ENCODE measurements at regions not wholly inside any gene's neighbourhood (a gene's known extent, or its start where the extent isn't known, plus 50 kb on each side); places are given as distances from the start of the nearest gene placed in this dataset.

- peaks cover 4% of the 10 kb centered on the region for H3K9me3 ChIP-seq (ENCODE audit: control insufficient read depth, low read length)
- no peak overlapping the region for H2AK5ac ChIP-seq (ENCODE audit: low read length, severe bottlenecking)
- no peak overlapping the region for H2BK15ac ChIP-seq (ENCODE audit: low read depth, poor library complexity, severe bottlenecking)
- H3K27ac ChIP-seq (ENCODE audit: low read length, poor library complexity, severe bottlenecking), result no peak overlapping the region
- no peak overlapping the region for H2BK5ac ChIP-seq (ENCODE audit: low read depth, low read length, poor library complexity, severe bottlenecking)
- H2BK12ac ChIP-seq (ENCODE audit: low read length in 2 of 2), result no peak overlapping the region
- no peak overlapping the region for H4K91ac ChIP-seq (ENCODE audit: low read length)
- no peak overlapping the region for H2AFZ ChIP-seq (ENCODE audit: low read depth, low read length)
- no peaks in the 10 kb centered on the region for H3K27me3 ChIP-seq (ENCODE audit: control insufficient read depth in 1 of 2, insufficient read depth in 1 of 2, low read length in 2 of 2)
- H3K4ac ChIP-seq (ENCODE audit: low read depth in 1 of 2, low read length in 2 of 2), result no peak overlapping the region
- H3K14ac ChIP-seq (ENCODE audit: low read length in 2 of 2), result no peak overlapping the region
- H3K9ac ChIP-seq (ENCODE audit: low read length), result no peak overlapping the region
- H3K4me1 ChIP-seq (ENCODE audit: control insufficient read depth, insufficient read depth, low read depth, low read length), result no peaks in the 10 kb centered on the region
- DNase-seq, result no peak
- H3K4me2 ChIP-seq (ENCODE audit: low read length, poor library complexity, severe bottlenecking), result no peak overlapping the region
- H4K8ac ChIP-seq (ENCODE audit: low read length), result no peak overlapping the region
- no peak overlapping the region for H3K4me3 ChIP-seq (ENCODE audit: insufficient read depth in 1 of 2, low read depth in 1 of 2, low read length in 2 of 2)
- no peak overlapping the region for H3K18ac ChIP-seq (ENCODE audit: low read depth in 1 of 2, low read length in 2 of 2)
- WGBS, result 71% methylated on average over 1 of the region's 2 CpGs
- no peak overlapping the region for H3K23ac ChIP-seq (ENCODE audit: low read length in 2 of 2)
- no peak overlapping the region for H2BK120ac ChIP-seq (ENCODE audit: low read depth, low read length)
- H3K79me1 ChIP-seq (replicated peaks; ENCODE audit: low read length, poor library complexity, severe bottlenecking), result no peaks in the 10 kb centered on the region
- no peaks in the 10 kb centered on the region for H3K36me3 ChIP-seq (ENCODE audit: control insufficient read depth in 1 of 2, insufficient read depth in 2 of 2, low read depth in 1 of 2, low read length in 2 of 2)
Measured at GRCh38 chr1:191618181-191618580, 540.1 kb upstream of the RGS18 start.

- no peak overlapping the region for H2AFZ ChIP-seq (ENCODE audit: low read depth, low read length)
Measured at GRCh38 chr1:191620883-191621282, 537.4 kb upstream of the RGS18 start.

DNA sequence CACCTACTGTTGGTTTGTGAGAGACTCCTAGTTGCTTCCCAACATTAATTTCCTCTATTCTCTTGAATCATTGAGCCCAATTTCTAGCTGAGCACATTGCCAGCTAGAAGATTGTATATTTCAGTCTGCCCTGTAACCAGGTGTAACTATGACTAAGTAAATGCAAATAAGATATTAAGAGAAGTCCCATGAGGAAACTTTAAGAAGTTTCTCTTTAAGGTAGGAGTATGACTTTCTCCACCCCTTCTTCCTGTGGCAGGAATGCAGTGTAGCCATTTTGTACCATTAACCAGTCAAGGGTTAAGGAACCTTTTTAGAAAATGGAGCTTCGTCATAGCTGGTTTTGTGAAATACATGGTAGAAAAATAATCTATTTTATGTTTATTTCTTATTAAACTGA, 534.2 kb upstream of the RGS18 start:
- no peaks in the 10 kb centered on the region for H3K79me1 ChIP-seq (replicated peaks; ENCODE audit: low read length, poor library complexity, severe bottlenecking)
- H2BK15ac ChIP-seq (ENCODE audit: low read depth, poor library complexity, severe bottlenecking), result no peak overlapping the region
- H3K14ac ChIP-seq (ENCODE audit: low read length in 2 of 2), result no peak overlapping the region
- H3K9ac ChIP-seq (ENCODE audit: low read length), result no peak overlapping the region
- no peak overlapping the region for H3K27ac ChIP-seq (ENCODE audit: low read length, poor library complexity, severe bottlenecking)
- H2BK120ac ChIP-seq (ENCODE audit: low read depth, low read length), result no peak overlapping the region
- H4K8ac ChIP-seq (ENCODE audit: low read length), result no peak overlapping the region
- peaks cover 3% of the 10 kb centered on the region for H3K9me3 ChIP-seq (ENCODE audit: control insufficient read depth, low read length)
- H3K4me1 ChIP-seq (ENCODE audit: control insufficient read depth, insufficient read depth, low read depth, low read length), result no peaks in the 10 kb centered on the region
- H3K4ac ChIP-seq (ENCODE audit: low read depth in 1 of 2, low read length in 2 of 2), result no peak overlapping the region
- no peak overlapping the region for H2BK12ac ChIP-seq (ENCODE audit: low read length in 2 of 2)
- no peak overlapping the region for H3K23ac ChIP-seq (ENCODE audit: low read length in 2 of 2)
- no peaks in the 10 kb centered on the region for H3K27me3 ChIP-seq (ENCODE audit: control insufficient read depth in 1 of 2, insufficient read depth in 1 of 2, low read length in 2 of 2)
- WGBS, result no CpG with 5 or more reads among the region's 1 CpG
- no peak overlapping the region for H3K4me3 ChIP-seq (ENCODE audit: insufficient read depth in 1 of 2, low read depth in 1 of 2, low read length in 2 of 2)
- H4K91ac ChIP-seq (ENCODE audit: low read length), result no peak overlapping the region
- H2AFZ ChIP-seq (ENCODE audit: low read depth, low read length), result no peak overlapping the region
- no peak for DNase-seq
- no peak overlapping the region for H3K4me2 ChIP-seq (ENCODE audit: low read length, poor library complexity, severe bottlenecking)
- no peak overlapping the region for H2BK5ac ChIP-seq (ENCODE audit: low read depth, low read length, poor library complexity, severe bottlenecking)
- H3K36me3 ChIP-seq (ENCODE audit: control insufficient read depth in 1 of 2, insufficient read depth in 2 of 2, low read depth in 1 of 2, low read length in 2 of 2), result no peaks in the 10 kb centered on the region
- H3K18ac ChIP-seq (ENCODE audit: low read depth in 1 of 2, low read length in 2 of 2), result no peak overlapping the region
- no peak overlapping the region for H2AK5ac ChIP-seq (ENCODE audit: low read length, severe bottlenecking)

More at GRCh38 chr1:191620883-191621282, 537.4 kb upstream of the RGS18 start:
- Histone ChIP-seq H2BK12ac (ENCODE audit: low read length in 2 of 2) (no peak overlapping the region), H3K4ac (ENCODE audit: low read depth in 1 of 2, low read length in 2 of 2) (no peak overlapping the region), H3K27ac (ENCODE audit: low read length, poor library complexity, severe bottlenecking) (no peak overlapping the region), H3K4me3 (ENCODE audit: insufficient read depth in 1 of 2, low read depth in 1 of 2, low read length in 2 of 2) (no peak overlapping the region), H4K91ac (ENCODE audit: low read length) (no peak overlapping the region), H3K4me2 (ENCODE audit: low read length, poor library complexity, severe bottlenecking) (no peak overlapping the region), H3K9ac (ENCODE audit: low read length) (no peak overlapping the region), H2BK5ac (ENCODE audit: low read depth, low read length, poor library complexity, severe bottlenecking) (no peak overlapping the region), H3K18ac (ENCODE audit: low read depth in 1 of 2, low read length in 2 of 2) (no peak overlapping the region), H3K4me1 (ENCODE audit: control insufficient read depth, insufficient read depth, low read depth, low read length) (no peaks in the 10 kb centered on the region), H2AK5ac (ENCODE audit: low read length, severe bottlenecking) (no peak overlapping the region), H3K79me1 (replicated peaks; ENCODE audit: low read length, poor library complexity, severe bottlenecking) (no peaks in the 10 kb centered on the region), H3K9me3 (ENCODE audit: control insufficient read depth, low read length) (peaks cover 3% of the 10 kb centered on the region), H3K27me3 (ENCODE audit: control insufficient read depth in 1 of 2, insufficient read depth in 1 of 2, low read length in 2 of 2) (no peaks in the 10 kb centered on the region), H3K23ac (ENCODE audit: low read length in 2 of 2) (no peak overlapping the region), H3K14ac (ENCODE audit: low read length in 2 of 2) (no peak overlapping the region), H4K8ac (ENCODE audit: low read length) (no peak overlapping the region), H2BK120ac (ENCODE audit: low read depth, low read length) (no peak overlapping the region), H3K36me3 (ENCODE audit: control insufficient read depth in 1 of 2, insufficient read depth in 2 of 2, low read depth in 1 of 2, low read length in 2 of 2) (no peaks in the 10 kb centered on the region), H2BK15ac (ENCODE audit: low read depth, poor library complexity, severe bottlenecking) (no peak overlapping the region)
- no peak for DNase-seq

DNA sequence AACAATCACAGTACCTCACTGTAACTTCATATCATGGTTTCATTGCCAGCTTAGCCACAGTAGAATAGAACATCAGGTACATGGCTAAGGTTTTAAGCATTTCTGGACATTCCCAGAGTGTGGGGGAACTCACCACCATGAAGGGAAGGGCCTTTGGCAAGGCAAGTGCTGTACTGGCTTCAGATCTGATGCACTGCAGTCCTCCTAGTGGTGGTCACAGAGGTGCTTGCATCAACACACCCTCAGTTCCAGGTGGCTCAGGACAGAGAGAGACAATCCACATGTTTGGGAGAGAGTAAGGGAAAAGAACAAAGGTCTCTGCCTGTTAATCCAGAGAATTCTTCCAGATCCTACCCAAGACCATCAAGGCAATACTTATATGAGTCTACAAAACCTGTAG, 528.4 kb upstream of the RGS18 start:
- no peak for DNase-seq
- Histone ChIP-seq H3K79me1 (replicated peaks; ENCODE audit: low read length, poor library complexity, severe bottlenecking) (no peaks in the 10 kb centered on the region), H2BK12ac (ENCODE audit: low read length in 2 of 2) (no peak overlapping the region), H3K4me3 (ENCODE audit: insufficient read depth in 1 of 2, low read depth in 1 of 2, low read length in 2 of 2) (no peak overlapping the region), H3K36me3 (ENCODE audit: control insufficient read depth in 1 of 2, insufficient read depth in 2 of 2, low read depth in 1 of 2, low read length in 2 of 2) (no peaks in the 10 kb centered on the region), H3K4me1 (ENCODE audit: control insufficient read depth, insufficient read depth, low read depth, low read length) (no peaks in the 10 kb centered on the region), H2AK5ac (ENCODE audit: low read length, severe bottlenecking) (no peak overlapping the region), H4K91ac (ENCODE audit: low read length) (no peak overlapping the region), H3K4ac (ENCODE audit: low read depth in 1 of 2, low read length in 2 of 2) (no peak overlapping the region), H3K9ac (ENCODE audit: low read length) (no peak overlapping the region), H2AFZ (ENCODE audit: low read depth, low read length) (no peak overlapping the region), H3K23ac (ENCODE audit: low read length in 2 of 2) (no peak overlapping the region), H3K14ac (ENCODE audit: low read length in 2 of 2) (no peak overlapping the region), H3K27ac (ENCODE audit: low read length, poor library complexity, severe bottlenecking) (no peak overlapping the region), H3K4me2 (ENCODE audit: low read length, poor library complexity, severe bottlenecking) (no peak overlapping the region), H3K18ac (ENCODE audit: low read depth in 1 of 2, low read length in 2 of 2) (no peak overlapping the region), H2BK15ac (ENCODE audit: low read depth, poor library complexity, severe bottlenecking) (no peak overlapping the region), H2BK120ac (ENCODE audit: low read depth, low read length) (no peak overlapping the region), H3K27me3 (ENCODE audit: control insufficient read depth in 1 of 2, insufficient read depth in 1 of 2, low read length in 2 of 2) (no peaks in the 10 kb centered on the region), H2BK5ac (ENCODE audit: low read depth, low read length, poor library complexity, severe bottlenecking) (no peak overlapping the region), H3K9me3 (ENCODE audit: control insufficient read depth, low read length) (no peaks in the 10 kb centered on the region), H4K8ac (ENCODE audit: low read length) (no peak overlapping the region)

Data from mesenchymal stem cell (in vitro differentiated cells and primary cell).